OCI-LY1 (cell line): ENCODE measurements at regions not wholly inside any gene's neighbourhood (a gene's known extent, or its start where the extent isn't known, plus 50 kb on each side); places are given as distances from the start of the nearest gene placed in this dataset.

Experiments
- CTCF ChIP-seq: fragments of 200-600 bp; sonication (generic), shearing (Covaris generic); IDR thresholded peaks from 2 replicates; pipeline ENCODE4 v1.5.1; 2017; ENCODE audit warnings: mild to moderate bottlenecking, antibody characterized with exemption, low read length, moderate library complexity, mixed read lengths
- EZH2 ChIP-seq: fragments of 200-600 bp; sonication (generic), shearing (Covaris generic); IDR thresholded peaks from 2 replicates; pipeline ENCODE4 v1.8.0; 2017; ENCODE audit warnings: borderline replicate concordance, mixed run types, mild to moderate bottlenecking, antibody characterized with exemption, low read length, moderate library complexity, mixed read lengths

GRCh38 chr21:16125274-16125673 is 395.5 kb downstream of the USP25 start:
- TF ChIP-seq CTCF = no peak
- TF ChIP-seq EZH2 = no peak
